Adipocyte (in vitro differentiated cells): ENCODE measurements at regions not wholly inside any gene's neighbourhood (a gene's known extent, or its start where the extent isn't known, plus 50 kb on each side); places are given as distances from the start of the nearest gene placed in this dataset.

Experiments
- DNase-seq: peaks from one replicate; pipeline ENCODE4 v3.0.0-alpha.2; 2015; ENCODE audit warnings: low read depth
- H3K27me3 ChIP-seq: replicated peaks from 2 replicates; pipeline ENCODE4 v1.7.0; 2013; ENCODE audit warnings: mild to moderate bottlenecking, low read length, moderate library complexity; ENCODE audit not compliant: control insufficient read depth, insufficient read depth
- H3K36me3 ChIP-seq: 2 replicates; pipeline ENCODE4 v1.7.0; 2013; ENCODE audit warnings: low read length, mild to moderate bottlenecking, moderate library complexity; ENCODE audit not compliant: control insufficient read depth, insufficient read depth, severe bottlenecking
- H3K4me1 ChIP-seq: 2 replicates; pipeline ENCODE4 v1.7.0; 2013; ENCODE audit warnings: mild to moderate bottlenecking, low read length, moderate library complexity; ENCODE audit not compliant: control insufficient read depth, insufficient read depth
- H3K4me3 ChIP-seq: 2 replicates; pipeline ENCODE4 v1.7.0; 2013; ENCODE audit warnings: mild to moderate bottlenecking, low read length, moderate library complexity
- H3K9ac ChIP-seq: 2 replicates; pipeline ENCODE4 v1.7.0; 2013; ENCODE audit warnings: mild to moderate bottlenecking, low read length, moderate library complexity
- H3K9me3 ChIP-seq: 2 replicates; pipeline ENCODE4 v1.7.0; 2013; ENCODE audit warnings: mild to moderate bottlenecking, low read length, moderate library complexity; ENCODE audit not compliant: control insufficient read depth

- H3K36me3 ChIP-seq: no peaks in the 10 kb centered on the region
- H3K4me3 ChIP-seq: no peak overlapping the region
- no peaks in the 10 kb centered on the region for H3K27me3 ChIP-seq
- no peaks in the 10 kb centered on the region for H3K9me3 ChIP-seq
- no peak overlapping the region for H3K9ac ChIP-seq
- no peak for DNase-seq
- peaks cover 30% of the 10 kb centered on the region for H3K4me1 ChIP-seq
Measured at GRCh38 chr10:21264271-21264670, 261.2 kb downstream of the SKIDA1 start.

DNA sequence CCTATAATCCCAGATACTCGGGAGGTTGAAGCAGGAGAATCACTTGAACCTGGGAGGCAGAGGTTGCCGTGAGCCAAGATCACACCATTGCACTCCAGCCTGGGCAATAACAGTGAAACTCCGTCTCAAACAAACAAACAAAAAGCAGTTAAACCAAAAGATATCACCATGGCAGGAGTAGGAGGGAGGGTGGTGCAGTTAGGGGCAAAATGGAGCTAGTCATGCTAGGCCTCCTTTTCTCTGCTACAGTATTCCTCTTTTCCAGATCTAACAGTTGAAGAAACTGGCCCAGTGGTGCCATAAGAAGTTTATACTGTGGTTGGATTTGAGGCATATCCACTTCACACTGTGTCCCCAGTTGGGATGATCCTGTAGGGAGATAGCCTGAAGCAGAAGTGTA, 261.6 kb downstream of the SKIDA1 start:
- H3K4me3 ChIP-seq: no peak overlapping the region
- no peaks in the 10 kb centered on the region for H3K36me3 ChIP-seq
- H3K27me3 ChIP-seq: no peaks in the 10 kb centered on the region
- no peak for DNase-seq
- H3K9me3 ChIP-seq: no peaks in the 10 kb centered on the region
- H3K9ac ChIP-seq: no peak overlapping the region
- peaks cover 33% of the 10 kb centered on the region for H3K4me1 ChIP-seq

DNA sequence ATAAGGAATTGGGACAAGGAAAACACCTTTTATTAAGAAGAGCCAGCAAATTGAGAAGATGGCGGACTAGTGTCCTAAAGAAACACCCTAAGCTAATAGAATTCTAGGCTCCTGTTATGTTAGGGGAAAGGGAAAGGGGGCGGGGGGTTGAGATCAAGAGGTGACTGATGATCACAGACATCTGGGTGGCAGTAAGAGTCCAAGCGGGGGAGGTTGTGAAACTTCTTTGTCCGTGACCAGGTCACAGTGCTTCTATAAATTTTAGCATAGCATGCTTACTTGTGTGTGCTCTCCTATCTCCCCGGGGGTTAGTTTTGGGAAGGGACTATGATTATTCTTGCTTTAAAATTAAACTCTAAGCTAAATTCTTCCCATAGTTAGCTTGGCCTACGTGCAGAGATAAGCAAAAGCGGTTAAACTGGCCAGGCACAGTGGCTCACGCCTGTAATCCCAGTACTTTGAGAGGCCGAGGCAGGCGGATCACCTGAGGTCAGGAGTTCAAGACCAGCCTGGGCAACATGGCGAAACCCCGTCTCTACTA, 262.1 kb downstream of the SKIDA1 start:
- no peak overlapping the region for H3K9ac ChIP-seq
- H3K4me1 ChIP-seq: peaks cover 33% of the 10 kb centered on the region
- no peaks in the 10 kb centered on the region for H3K36me3 ChIP-seq
- no peaks in the 10 kb centered on the region for H3K9me3 ChIP-seq
- no peak for DNase-seq
- H3K27me3 ChIP-seq: no peaks in the 10 kb centered on the region
- H3K4me3 ChIP-seq: no peak overlapping the region

GRCh38 chr10:21261842-21262294, 263.6 kb downstream of the SKIDA1 start:
- Histone ChIP-seq H3K9me3 (no peaks in the 10 kb centered on the region), H3K4me3 (no peak overlapping the region)

DNA sequence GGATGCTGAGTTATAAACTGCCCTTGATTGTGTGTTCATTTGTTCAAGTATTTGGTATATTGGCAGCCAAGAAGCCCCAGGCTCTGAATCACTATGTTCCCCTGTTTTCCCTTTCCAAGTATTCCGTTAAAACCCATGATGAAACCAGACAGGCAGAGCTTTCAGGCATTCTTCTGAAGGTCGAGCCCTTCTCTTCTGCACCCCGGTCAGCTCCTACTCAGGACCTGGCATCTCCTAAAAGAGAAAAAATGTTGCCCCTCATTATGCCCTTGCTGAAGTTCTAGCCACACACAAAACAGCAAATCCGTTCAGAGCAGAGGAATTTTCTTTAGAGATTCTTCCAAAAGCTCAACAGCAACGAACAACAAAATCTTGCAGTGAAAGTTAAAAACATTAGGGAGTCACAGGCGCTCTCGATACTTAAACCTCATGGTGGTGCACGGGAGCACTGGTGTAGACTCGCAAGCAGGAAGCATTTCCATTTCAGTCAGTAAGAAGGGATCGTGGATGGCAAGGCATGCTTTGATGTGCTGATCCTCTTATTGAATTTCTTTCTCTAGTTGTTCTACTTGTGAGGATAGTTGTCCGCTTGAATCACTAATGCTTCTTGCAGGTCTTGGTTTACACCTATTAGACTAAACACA, 264.9 kb downstream of the SKIDA1 start:
- Histone ChIP-seq H3K9me3 (no peaks in the 10 kb centered on the region), H3K4me3 (peak overlapping the region; percentile 58), H3K36me3 (no peaks in the 10 kb centered on the region), H3K27me3 (no peaks in the 10 kb centered on the region), H3K4me1 (peaks cover 28% of the 10 kb centered on the region), H3K9ac (peak overlapping the region; percentile 55)
- DNase-seq: no peak

More at GRCh38 chr10:21261842-21262294, 263.6 kb downstream of the SKIDA1 start:
- Histone ChIP-seq H3K9ac (no peak overlapping the region), H3K36me3 (no peaks in the 10 kb centered on the region), H3K27me3 (no peaks in the 10 kb centered on the region), H3K4me1 (peaks cover 33% of the 10 kb centered on the region)
- no peak for DNase-seq

GRCh38 chr10:21260066-21260465, 265.4 kb downstream of the SKIDA1 start:
- H3K9ac ChIP-seq: peak overlapping the region; percentile 41
- H3K36me3 ChIP-seq: no peaks in the 10 kb centered on the region
- no peak for DNase-seq
- peak overlapping the region; percentile 58 for H3K4me3 ChIP-seq
- no peaks in the 10 kb centered on the region for H3K27me3 ChIP-seq
- H3K4me1 ChIP-seq: peaks cover 23% of the 10 kb centered on the region
- no peaks in the 10 kb centered on the region for H3K9me3 ChIP-seq

GRCh38 chr10:21257919-21258318, 267.6 kb downstream of the SKIDA1 start:
- Histone ChIP-seq H3K4me1 (peaks cover 23% of the 10 kb centered on the region), H3K4me3 (no peak overlapping the region), H3K27me3 (no peaks in the 10 kb centered on the region), H3K9me3 (no peaks in the 10 kb centered on the region), H3K36me3 (no peaks in the 10 kb centered on the region), H3K9ac (no peak overlapping the region)
- DNase-seq: no peak

GRCh38 chr10:21257191-21257590, 268.3 kb downstream of the SKIDA1 start:
- no peak overlapping the region for H3K4me3 ChIP-seq
- no peaks in the 10 kb centered on the region for H3K27me3 ChIP-seq
- no peak overlapping the region for H3K9ac ChIP-seq
- H3K9me3 ChIP-seq: no peaks in the 10 kb centered on the region
- no peaks in the 10 kb centered on the region for H3K36me3 ChIP-seq
- peaks cover 23% of the 10 kb centered on the region for H3K4me1 ChIP-seq
- no peak for DNase-seq

- H3K4me3 ChIP-seq: no peak overlapping the region
- no peak overlapping the region for H3K9ac ChIP-seq
- H3K36me3 ChIP-seq: no peaks in the 10 kb centered on the region
- no peak for DNase-seq
- no peaks in the 10 kb centered on the region for H3K9me3 ChIP-seq
- no peaks in the 10 kb centered on the region for H3K4me1 ChIP-seq
- no peaks in the 10 kb centered on the region for H3K27me3 ChIP-seq
Measured at GRCh38 chr10:21249435-21249834, 276.0 kb downstream of the SKIDA1 start.

- H3K9ac ChIP-seq: no peak overlapping the region
- no peaks in the 10 kb centered on the region for H3K9me3 ChIP-seq
- H3K36me3 ChIP-seq: no peaks in the 10 kb centered on the region
- no peak overlapping the region for H3K4me3 ChIP-seq
- H3K27me3 ChIP-seq: no peaks in the 10 kb centered on the region
- DNase-seq: no peak
- peaks cover 13% of the 10 kb centered on the region for H3K4me1 ChIP-seq
Measured at GRCh38 chr10:21247592-21247991, 277.9 kb downstream of the SKIDA1 start.

- no peak overlapping the region for H3K9ac ChIP-seq
- no peak for DNase-seq
- no peaks in the 10 kb centered on the region for H3K9me3 ChIP-seq
- no peaks in the 10 kb centered on the region for H3K27me3 ChIP-seq
- H3K4me1 ChIP-seq: peaks cover 20% of the 10 kb centered on the region
- no peak overlapping the region for H3K4me3 ChIP-seq
- H3K36me3 ChIP-seq: no peaks in the 10 kb centered on the region
Measured at GRCh38 chr10:21246178-21246577, 279.3 kb downstream of the SKIDA1 start.
